CD8-positive, alpha-beta memory T cell (primary cell): ENCODE measurements at regions not wholly inside any gene's neighbourhood (a gene's known extent, or its start where the extent isn't known, plus 50 kb on each side); places are given as distances from the start of the nearest gene placed in this dataset.
A peak's percentile ranks its signal among the peaks of the same experiment; 100 is the strongest.

ENCODE experiments used
- CTCF ChIA-PET: fragments of 350-600 bp; sonication (Branson Sonifier 250); formaldehyde crosslinking; loops from one replicate; lab custom pipeline; 2021; ENCODE audit warnings: antibody characterized with exemption; lab: Charles Lee
- POLR2A ChIA-PET: fragments of 350-600 bp; sonication (Branson Sonifier 250); formaldehyde crosslinking; loops from one replicate; lab custom pipeline; 2021; ENCODE audit warnings: antibody characterized with exemption; lab: Charles Lee
- DNase-seq, 5 donors: peaks; one replicate each; pipeline versions ENCODE4 v3.0.0 to v3.0.0-alpha.2; 2020 to 2022; ENCODE audit warnings: mixed read lengths in 1 of 5
- H3K27ac ChIP-seq: one replicate; pipeline ENCODE4 v1.7.0; 2013; ENCODE audit warnings: low read depth, mild to moderate bottlenecking, low read length, moderate library complexity
- H3K27me3 ChIP-seq: 2 replicates; pipeline ENCODE4 v1.7.0; 2013; ENCODE audit warnings: low read length, mild to moderate bottlenecking; ENCODE audit not compliant: insufficient read depth, poor library complexity, severe bottlenecking
- H3K36me3 ChIP-seq: 2 replicates; pipeline ENCODE4 v1.7.0; 2013; ENCODE audit warnings: mild to moderate bottlenecking, low read length, moderate library complexity; ENCODE audit not compliant: insufficient read depth
- H3K4me1 ChIP-seq: 2 replicates; pipeline ENCODE4 v1.7.0; 2013; ENCODE audit warnings: mild to moderate bottlenecking, low read length, moderate library complexity; ENCODE audit not compliant: insufficient read depth
- H3K4me3 ChIP-seq: 2 replicates; pipeline ENCODE4 v1.7.0; 2013; ENCODE audit warnings: mild to moderate bottlenecking, low read length
- H3K9me3 ChIP-seq: 2 replicates; pipeline ENCODE4 v1.7.0; 2013; ENCODE audit warnings: mild to moderate bottlenecking, low read length
- H3K27ac Mint-ChIP-seq, 8 donors: one replicate each; pipeline ENCODE4 v1.8.0; 2020 to 2021; ENCODE audit warnings: mixed read lengths in 8 of 8, mild to moderate bottlenecking in 6 of 8, inconsistent platforms in 3 of 8, moderate library complexity in 3 of 8
- H3K27me3 Mint-ChIP-seq, 2 donors: one replicate each; pipeline ENCODE4 v1.8.0; 2020 to 2021; ENCODE audit warnings: mixed read lengths in 2 of 2, mild to moderate bottlenecking in 1 of 2, moderate library complexity in 1 of 2
- H3K36me3 Mint-ChIP-seq, 3 donors: one replicate each; pipeline ENCODE4 v1.8.0; 2020 to 2021; ENCODE audit warnings: mixed read lengths in 3 of 3, inconsistent platforms in 1 of 3, mild to moderate bottlenecking in 1 of 3
- H3K4me1 Mint-ChIP-seq, 3 donors: one replicate each; pipeline ENCODE4 v1.8.0; 2020 to 2021; ENCODE audit warnings: mixed read lengths in 3 of 3, inconsistent platforms in 1 of 3, mild to moderate bottlenecking in 1 of 3
- H3K4me3 Mint-ChIP-seq, 7 donors: one replicate each; pipeline ENCODE4 v1.8.0; 2020 to 2021; ENCODE audit warnings: mixed read lengths in 7 of 7, mild to moderate bottlenecking in 6 of 7, moderate library complexity in 4 of 7, inconsistent platforms in 2 of 7
- H3K9me3 Mint-ChIP-seq, 5 donors: one replicate each; pipeline ENCODE4 v1.8.0; 2020 to 2022; ENCODE audit warnings: mixed read lengths in 5 of 5, mild to moderate bottlenecking in 3 of 5, moderate library complexity in 2 of 5, inconsistent platforms in 1 of 5

DNA sequence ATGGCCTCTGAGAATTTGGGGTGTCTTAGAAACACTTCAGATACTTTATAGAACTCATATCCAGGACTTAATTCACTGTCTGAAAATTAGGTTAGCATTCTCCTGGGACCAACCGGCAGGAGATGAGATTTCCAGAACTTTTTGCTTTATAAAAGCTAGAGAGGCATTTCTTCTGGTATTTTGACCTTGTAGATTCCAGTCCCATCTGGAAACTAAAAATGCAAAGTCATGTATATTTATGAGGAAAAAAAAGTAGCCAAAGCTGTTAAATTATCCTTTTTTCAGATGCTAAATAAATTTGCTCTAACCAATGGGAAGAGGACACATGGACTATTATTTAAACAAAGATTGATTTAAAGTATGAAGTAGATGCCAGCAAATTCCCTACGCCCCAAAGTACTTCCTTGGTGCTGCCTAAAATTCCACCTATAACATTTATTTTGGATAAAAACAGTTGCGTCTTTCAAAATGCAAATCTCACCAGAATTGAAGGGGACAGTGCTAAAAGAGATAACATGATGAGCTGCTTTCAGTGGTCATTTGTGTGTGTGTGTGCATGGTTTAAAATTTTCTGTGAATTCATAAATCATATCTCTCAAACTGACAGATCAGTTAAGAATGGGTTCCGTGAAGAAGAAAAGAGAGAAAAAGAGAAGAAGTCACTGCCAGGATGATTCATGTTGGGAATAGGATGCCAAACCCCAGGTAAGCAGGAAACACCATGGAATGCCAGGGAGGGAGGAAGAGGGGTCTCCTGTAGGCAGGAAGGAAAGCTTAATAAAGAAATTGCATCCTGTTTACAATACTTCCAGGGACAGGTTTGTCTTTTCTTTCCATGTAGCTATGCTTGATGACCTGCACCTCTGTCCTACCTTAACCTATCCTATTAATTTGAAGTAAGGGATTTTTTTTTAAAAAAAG, 97.7 kb upstream of the RGS6 start:
- peaks cover 7 to 20% (median 13%) of the 10 kb centered on the region in 5 donors for H3K9me3 Mint-ChIP-seq
- no peak overlapping the region for H3K27ac Mint-ChIP-seq
- no peaks in the 10 kb centered on the region for H3K9me3 ChIP-seq
- no peak for DNase-seq
- no peaks in the 10 kb centered on the region for H3K4me1 ChIP-seq
- ChIA-PET CTCF (no interaction called here), POLR2A (no interaction called here)
- no peak overlapping the region for H3K4me3 Mint-ChIP-seq
- H3K27me3 ChIP-seq: no peaks in the 10 kb centered on the region
- H3K4me1 Mint-ChIP-seq: no peaks in the 10 kb centered on the region
- H3K4me3 ChIP-seq: no peak overlapping the region
- no peak overlapping the region for H3K27ac ChIP-seq
- H3K27me3 Mint-ChIP-seq: peaks cover 1 to 10% of the 10 kb centered on the region in 2 donors
- no peaks in the 10 kb centered on the region for H3K36me3 ChIP-seq
- no peaks in the 10 kb centered on the region for H3K36me3 Mint-ChIP-seq

GRCh38 chr14:71852181-71852580, 80.0 kb upstream of the RGS6 start:
- ChIA-PET CTCF (no interaction called here), POLR2A (no interaction called here)
- Mint-ChIP-seq H3K36me3 (no peaks in the 10 kb centered on the region), H3K4me1 (peaks cover 0 to 6% (median 0%) of the 10 kb centered on the region in 3 donors), H3K9me3 (peaks cover 4 to 14% (median 11%) of the 10 kb centered on the region in 5 donors), H3K27ac (no peak overlapping the region), H3K4me3 (no peak overlapping the region), H3K27me3 (peaks cover 40 to 69% of the 10 kb centered on the region in 2 donors)
- Histone ChIP-seq H3K27ac (no peak overlapping the region), H3K9me3 (no peaks in the 10 kb centered on the region), H3K4me1 (no peaks in the 10 kb centered on the region), H3K4me3 (no peak overlapping the region), H3K27me3 (no peaks in the 10 kb centered on the region), H3K36me3 (no peaks in the 10 kb centered on the region)
- DNase-seq: no peak

DNA sequence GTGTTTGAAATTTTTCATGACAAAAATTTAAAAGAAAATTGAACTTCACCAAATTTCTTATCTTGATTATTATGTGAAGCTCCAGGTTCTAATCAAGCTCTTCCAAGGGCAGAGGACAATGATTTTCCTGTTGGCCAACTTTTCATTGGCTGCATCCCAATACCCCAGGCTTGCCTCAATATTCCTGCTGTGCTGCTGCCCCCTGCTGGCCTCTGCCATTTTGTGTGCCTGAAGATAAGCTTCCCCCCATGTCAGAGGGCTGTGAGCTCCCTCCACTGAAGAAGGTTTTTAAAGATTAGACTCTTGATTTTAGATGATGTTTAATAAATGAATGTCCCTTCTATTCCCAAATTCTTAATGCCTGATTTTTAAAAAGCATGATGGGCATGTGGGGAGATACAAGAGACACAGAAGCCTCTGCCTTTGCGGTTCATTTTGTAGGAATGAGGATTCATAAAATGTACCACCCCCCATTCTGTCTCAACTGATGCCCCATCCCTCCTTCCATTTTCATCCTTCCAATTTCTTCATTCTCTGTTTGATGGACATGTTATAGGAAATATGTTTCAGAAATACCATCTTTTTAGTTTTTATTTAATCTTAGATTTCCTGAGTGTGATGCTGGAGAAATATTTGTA, 76.7 kb upstream of the RGS6 start:
- CTCF ChIA-PET: interaction anchor here (0.8 to 2.0 kb wide), 5 partner anchors 8 to 718 kb away, joined by 3 to 10 read pairs (median 6); no protein-coding TSS in a partner anchor
- Mint-ChIP-seq H3K9me3 (peaks cover 0 to 10% (median 9%) of the 10 kb centered on the region in 5 donors), H3K4me3 (no peak overlapping the region), H3K4me1 (peaks cover 0 to 6% (median 0%) of the 10 kb centered on the region in 3 donors), H3K36me3 (peaks cover 0 to 1% (median 0%) of the 10 kb centered on the region in 3 donors), H3K27me3 (peaks cover 42 to 81% of the 10 kb centered on the region in 2 donors), H3K27ac (no peak overlapping the region)
- no peak overlapping the region for H3K27ac ChIP-seq
- peak in 4 of 5 donors; percentile 5 to 57 (median 20) for DNase-seq
- POLR2A ChIA-PET: interaction anchor here (0.7 kb wide), 1 partner anchor 13 kb away, joined by 4 read pairs; no protein-coding TSS in a partner anchor
- no peaks in the 10 kb centered on the region for H3K27me3 ChIP-seq
- no peaks in the 10 kb centered on the region for H3K9me3 ChIP-seq
- H3K4me3 ChIP-seq: no peak overlapping the region
- no peaks in the 10 kb centered on the region for H3K4me1 ChIP-seq
- no peaks in the 10 kb centered on the region for H3K36me3 ChIP-seq

- H3K27me3 Mint-ChIP-seq: peaks cover 46 to 78% of the 10 kb centered on the region in 2 donors
- H3K36me3 Mint-ChIP-seq: peaks cover 0 to 1% (median 0%) of the 10 kb centered on the region in 3 donors
- H3K4me3 Mint-ChIP-seq: no peak overlapping the region
- H3K9me3 Mint-ChIP-seq: peaks cover 0 to 14% (median 9%) of the 10 kb centered on the region in 5 donors
- no peak overlapping the region for H3K4me3 ChIP-seq
- no peak for DNase-seq
- H3K4me1 Mint-ChIP-seq: peaks cover 0 to 6% (median 0%) of the 10 kb centered on the region in 3 donors
- H3K36me3 ChIP-seq: no peaks in the 10 kb centered on the region
- ChIA-PET CTCF (no interaction called here), POLR2A (no interaction called here)
- no peak overlapping the region for H3K27ac Mint-ChIP-seq
- H3K9me3 ChIP-seq: no peaks in the 10 kb centered on the region
- no peaks in the 10 kb centered on the region for H3K4me1 ChIP-seq
- no peak overlapping the region for H3K27ac ChIP-seq
- no peaks in the 10 kb centered on the region for H3K27me3 ChIP-seq
Measured at GRCh38 chr14:71856199-71856919, 75.9 kb upstream of the RGS6 start.

GRCh38 chr14:71863049-71863448, 69.2 kb upstream of the RGS6 start:
- no peak overlapping the region for H3K4me3 ChIP-seq
- ChIA-PET POLR2A (no interaction called here), CTCF (interaction anchor here (0.7 to 2.3 kb wide), 3 partner anchors 8 to 1327 kb away, joined by 3 to 8 read pairs (median 4); no protein-coding TSS in a partner anchor)

DNA sequence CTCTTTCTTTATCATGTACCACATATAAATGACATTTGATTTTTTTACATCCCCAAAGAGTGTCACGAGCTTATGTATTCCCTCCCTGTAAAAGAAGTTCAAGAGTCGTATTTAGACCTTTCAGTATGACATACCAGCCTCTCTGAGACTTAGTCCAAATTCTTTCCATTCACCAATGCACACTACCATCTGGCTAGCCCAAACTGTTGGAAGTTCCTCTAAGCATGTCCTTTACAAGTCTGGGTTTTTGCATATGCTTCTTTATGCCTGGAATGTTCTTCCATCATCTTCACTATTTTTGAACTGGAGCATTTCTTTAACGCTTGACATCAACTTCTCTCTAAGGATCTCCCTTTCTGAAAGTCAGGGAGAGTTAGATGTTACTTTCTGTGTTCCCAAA, 68.5 kb upstream of the RGS6 start:
- ChIA-PET CTCF (interaction anchor here (0.7 to 2.3 kb wide), 3 partner anchors 9 to 1328 kb away, joined by 3 to 8 read pairs (median 4); no protein-coding TSS in a partner anchor), POLR2A (no interaction called here)
- Histone ChIP-seq H3K27me3 (no peaks in the 10 kb centered on the region), H3K4me3 (no peak overlapping the region), H3K27ac (no peak overlapping the region), H3K9me3 (no peaks in the 10 kb centered on the region), H3K36me3 (no peaks in the 10 kb centered on the region), H3K4me1 (no peaks in the 10 kb centered on the region)
- H3K27me3 Mint-ChIP-seq: peaks cover 17 to 31% of the 10 kb centered on the region in 2 donors
- DNase-seq: no peak
- H3K4me3 Mint-ChIP-seq: no peak overlapping the region
- H3K9me3 Mint-ChIP-seq: peaks cover 0 to 4% (median 0%) of the 10 kb centered on the region in 5 donors
- H3K36me3 Mint-ChIP-seq: peaks cover 0 to 1% (median 0%) of the 10 kb centered on the region in 3 donors
- H3K4me1 Mint-ChIP-seq: no peaks in the 10 kb centered on the region
- H3K27ac Mint-ChIP-seq: no peak overlapping the region

More at GRCh38 chr14:71863049-71863448, 69.2 kb upstream of the RGS6 start:
- Mint-ChIP-seq H3K9me3 (peaks cover 0 to 4% (median 0%) of the 10 kb centered on the region in 5 donors), H3K36me3 (peaks cover 0 to 1% (median 0%) of the 10 kb centered on the region in 3 donors), H3K27ac (no peak overlapping the region), H3K4me1 (no peaks in the 10 kb centered on the region), H3K4me3 (no peak overlapping the region), H3K27me3 (peaks cover 17 to 37% of the 10 kb centered on the region in 2 donors)
- H3K27me3 ChIP-seq: no peaks in the 10 kb centered on the region
- H3K27ac ChIP-seq: no peak overlapping the region
- no peaks in the 10 kb centered on the region for H3K9me3 ChIP-seq
- no peaks in the 10 kb centered on the region for H3K36me3 ChIP-seq
- no peaks in the 10 kb centered on the region for H3K4me1 ChIP-seq
- DNase-seq: no peak
